Right atrium auricular region (tissue), 2 donors: ENCODE measurements at regions not wholly inside any gene's neighbourhood (a gene's known extent, or its start where the extent isn't known, plus 50 kb on each side); places are given as distances from the start of the nearest gene placed in this dataset.
A peak's percentile ranks its signal among the peaks of the same experiment; 100 is the strongest.

Experiments
- DNase-seq: peaks from one replicate; pipeline ENCODE4 v3.0.0-alpha.2; 2019; ENCODE audit warnings: low spot score
- H3K27ac ChIP-seq, 2 donors: fragments of 200-600 bp; sonication (generic); 1 replicate in 1 of 2; 2 replicates in 1 of 2; pipeline ENCODE4 v1.5.1; 2016 to 2019
- H3K27me3 ChIP-seq, 2 donors: fragments of 200-600 bp; sonication (generic); one replicate each; pipeline versions ENCODE4 v1.5.1 to v1.6.0; 2017 to 2019
- H3K36me3 ChIP-seq: fragments of 200-600 bp; sonication (generic); one replicate; pipeline ENCODE4 v1.5.1; 2016
- H3K4me1 ChIP-seq, 2 donors: fragments of 200-600 bp; sonication (generic); one replicate each; pipeline versions ENCODE4 v1.5.1 to v1.6.0; 2017 to 2019
- H3K4me3 ChIP-seq, 2 donors: fragments of 200-600 bp; sonication (generic); 1 replicate in 1 of 2; 2 replicates in 1 of 2; pipeline ENCODE4 v1.5.1; 2017 to 2019; ENCODE audit warnings: mild to moderate bottlenecking in 1 of 2, moderate library complexity in 1 of 2
- H3K9me3 ChIP-seq, 2 donors: fragments of 200-600 bp; sonication (generic); one replicate each; pipeline ENCODE4 v1.5.1; 2019
- CTCF ChIP-seq, 2 donors: fragments of 200-600 bp; sonication (generic); IDR thresholded peaks; one replicate each; pipeline ENCODE4 v1.5.1; 2019; ENCODE audit warnings: antibody characterized with exemption in 2 of 2

- Histone ChIP-seq H3K9me3 (no peaks in the 10 kb centered on the region), H3K27me3 (no peaks in the 10 kb centered on the region), H3K36me3 (no peaks in the 10 kb centered on the region), H3K4me1 (no peaks in the 10 kb centered on the region), H3K4me3 (no peak overlapping the region), H3K27ac (no peak overlapping the region)
- DNase-seq = no peak
- no peak for TF ChIP-seq CTCF (IDR thresholded peaks at IDR 0.05)
These were observed 190.0 kb upstream of the GRAMD2B start for GRCh38 chr5:126233256-126233655.

GRCh38 chr5:126234563-126235195 is 188.5 kb upstream of the GRAMD2B start:
- peak in 1 of 2 donors; percentile 40 for TF ChIP-seq CTCF (IDR thresholded peaks at IDR 0.05)
- Histone ChIP-seq H3K4me3 (no peak overlapping the region), H3K27ac (no peak overlapping the region), H3K9me3 (no peaks in the 10 kb centered on the region), H3K27me3 (no peaks in the 10 kb centered on the region), H3K36me3 (no peaks in the 10 kb centered on the region), H3K4me1 (no peaks in the 10 kb centered on the region)
- DNase-seq = no peak

GRCh38 chr5:126235628-126236027 is 187.6 kb upstream of the GRAMD2B start:
- no peak for DNase-seq
- TF ChIP-seq CTCF (IDR thresholded peaks at IDR 0.05) = no peak
- no peaks in the 10 kb centered on the region for H3K36me3 ChIP-seq
- H3K9me3 ChIP-seq = no peaks in the 10 kb centered on the region
- H3K4me1 ChIP-seq = no peaks in the 10 kb centered on the region
- no peak overlapping the region for H3K4me3 ChIP-seq
- no peaks in the 10 kb centered on the region for H3K27me3 ChIP-seq
- H3K27ac ChIP-seq = no peak overlapping the region

GRCh38 chr5:126236994-126237393 is 186.2 kb upstream of the GRAMD2B start:
- H3K4me1 ChIP-seq = no peaks in the 10 kb centered on the region
- no peak for TF ChIP-seq CTCF (IDR thresholded peaks at IDR 0.05)

GRCh38 chr5:126248611-126249010 is 174.6 kb upstream of the GRAMD2B start:
- TF ChIP-seq CTCF (IDR thresholded peaks at IDR 0.05) = no peak

More at GRCh38 chr5:126236994-126237393, 186.2 kb upstream of the GRAMD2B start:
- Histone ChIP-seq H3K27ac (no peak overlapping the region), H3K9me3 (no peaks in the 10 kb centered on the region), H3K4me3 (no peak overlapping the region), H3K36me3 (no peaks in the 10 kb centered on the region), H3K27me3 (no peaks in the 10 kb centered on the region)
- DNase-seq = no peak

GRCh38 chr5:126251024-126251423 is 172.2 kb upstream of the GRAMD2B start:
- H3K36me3 ChIP-seq = no peaks in the 10 kb centered on the region
- no peaks in the 10 kb centered on the region for H3K27me3 ChIP-seq
- H3K4me1 ChIP-seq = no peaks in the 10 kb centered on the region
- H3K9me3 ChIP-seq = no peaks in the 10 kb centered on the region
- DNase-seq = no peak
- no peak overlapping the region for H3K27ac ChIP-seq
- no peak overlapping the region for H3K4me3 ChIP-seq
- no peak for TF ChIP-seq CTCF (IDR thresholded peaks at IDR 0.05)

More at GRCh38 chr5:126248611-126249010, 174.6 kb upstream of the GRAMD2B start:
- H3K27ac ChIP-seq = no peak overlapping the region
- H3K36me3 ChIP-seq = no peaks in the 10 kb centered on the region
- no peak overlapping the region for H3K4me3 ChIP-seq
- H3K4me1 ChIP-seq = no peaks in the 10 kb centered on the region
- H3K9me3 ChIP-seq = no peaks in the 10 kb centered on the region
- no peak for DNase-seq
- no peaks in the 10 kb centered on the region for H3K27me3 ChIP-seq
